SU-DHL-6 (cell line): ENCODE measurements at regions not wholly inside any gene's neighbourhood (a gene's known extent, or its start where the extent isn't known, plus 50 kb on each side); places are given as distances from the start of the nearest gene placed in this dataset.

Experiments used
- H2AFZ ChIP-seq: fragments of 200-600 bp; sonication (generic); 2 replicates; pipeline ENCODE4 v1.6.1; 2014; ENCODE audit warnings: low read depth, mild to moderate bottlenecking, moderate library complexity, mixed read lengths, antibody characterized with exemption, low read length; ENCODE audit not compliant: severe bottlenecking
- H3F3A ChIP-seq: fragments of 200-600 bp; shearing (Covaris generic); 2 replicates; pipeline ENCODE4 v1.6.0; 2016; ENCODE audit warnings: antibody characterized with exemption, mild to moderate bottlenecking; ENCODE audit not compliant: insufficient read depth
- H3K27ac ChIP-seq: fragments of 200-600 bp; sonication (generic); 2 replicates; pipeline ENCODE4 v1.5.1; 2016; ENCODE audit warnings: low read depth, mild to moderate bottlenecking, low read length, moderate library complexity, mixed read lengths
- H3K27me3 ChIP-seq: fragments of 200-600 bp; sonication (generic), shearing (Covaris generic); 2 replicates; pipeline ENCODE4 v1.6.0; 2014; ENCODE audit warnings: mild to moderate bottlenecking, low read length
- H3K36me3 ChIP-seq: fragments of 200-600 bp; sonication (generic); 2 replicates; pipeline ENCODE4 v1.6.1; 2014; ENCODE audit warnings: mild to moderate bottlenecking, low read length, mixed read lengths
- H3K4me2 ChIP-seq: fragments of 300-600, 200-600 bp; shearing (Covaris generic), sonication (generic); 2 replicates; pipeline ENCODE4 v1.6.0; 2014; ENCODE audit warnings: low read length, low read depth, mild to moderate bottlenecking; ENCODE audit not compliant: poor library complexity, severe bottlenecking
- H3K4me3 ChIP-seq: fragments of 200-600 bp; sonication (generic); 2 replicates; pipeline ENCODE4 v1.5.1; 2014; ENCODE audit warnings: antibody characterized with exemption, low read length, mild to moderate bottlenecking, mixed read lengths; ENCODE audit not compliant: insufficient read depth, poor library complexity, severe bottlenecking
- H3K79me2 ChIP-seq: fragments of 200-600 bp; sonication (generic); 2 replicates; pipeline ENCODE4 v1.6.1; 2014; ENCODE audit warnings: mild to moderate bottlenecking, low read length, moderate library complexity; ENCODE audit not compliant: insufficient read depth
- H3K9ac ChIP-seq: fragments of 200-600 bp; sonication (generic); 2 replicates; pipeline ENCODE4 v1.7.0; 2014; ENCODE audit warnings: mild to moderate bottlenecking, low read length
- H3K9me2 ChIP-seq: fragments of 200-600 bp; sonication (generic); replicated peaks from 2 replicates; pipeline ENCODE4 v1.6.1; 2014; ENCODE audit warnings: low read length; ENCODE audit not compliant: insufficient read depth
- H3K9me3 ChIP-seq: fragments of 200-600 bp; sonication (generic); 2 replicates; pipeline ENCODE4 v1.6.1; 2014; ENCODE audit warnings: low read length, mixed read lengths; ENCODE audit not compliant: insufficient read depth
- H4K20me1 ChIP-seq: fragments of 200-600 bp; sonication (generic); 2 replicates; pipeline ENCODE4 v1.6.1; 2014; ENCODE audit warnings: low read depth, mild to moderate bottlenecking, antibody characterized with exemption, low read length, moderate library complexity, mixed read lengths
- CTCF ChIP-seq: fragments of 200-600 bp; sonication (generic); IDR thresholded peaks from one replicate; pipeline ENCODE4 v1.5.1; 2017; ENCODE audit warnings: antibody characterized with exemption, mild to moderate bottlenecking, low read length, moderate library complexity; ENCODE audit not compliant: insufficient read depth, poor library complexity, severe bottlenecking
- EZH2phosphoT487 ChIP-seq: fragments of 200-600 bp; sonication (generic), shearing (Covaris generic); conservative IDR thresholded peaks from 2 replicates; pipeline ENCODE4 v1.6.1; 2018; ENCODE audit warnings: mild to moderate bottlenecking, antibody characterized with exemption, low read length, moderate library complexity, mixed read lengths

- Histone ChIP-seq H3K27me3 (no peaks in the 10 kb centered on the region), H2AFZ (no peak overlapping the region), H3K4me2 (no peak overlapping the region), H3F3A (no peaks in the 10 kb centered on the region), H3K9me3 (no peaks in the 10 kb centered on the region), H3K36me3 (no peaks in the 10 kb centered on the region), H3K79me2 (no peaks in the 10 kb centered on the region), H3K4me3 (no peak overlapping the region), H3K9ac (no peak overlapping the region), H3K9me2 (no peaks in the 10 kb centered on the region), H4K20me1 (no peaks in the 10 kb centered on the region), H3K27ac (no peak overlapping the region)
- TF ChIP-seq CTCF (no peak), EZH2phosphoT487 (no peak)
These were observed 129.6 kb upstream of the LMCD1 start for GRCh38 chr3:8371960-8372463.

- Histone ChIP-seq H3K4me2 (no peak overlapping the region), H3K9me2 (no peaks in the 10 kb centered on the region), H3K36me3 (no peaks in the 10 kb centered on the region), H3K4me3 (no peak overlapping the region), H4K20me1 (no peaks in the 10 kb centered on the region), H3K9me3 (no peaks in the 10 kb centered on the region), H3F3A (no peaks in the 10 kb centered on the region), H3K27me3 (no peaks in the 10 kb centered on the region), H3K9ac (no peak overlapping the region), H3K79me2 (no peaks in the 10 kb centered on the region), H2AFZ (no peak overlapping the region), H3K27ac (no peak overlapping the region)
- TF ChIP-seq EZH2phosphoT487, result no peak
- TF ChIP-seq CTCF, result no peak
These were observed 120.5 kb upstream of the LMCD1 start for GRCh38 chr3:8380904-8381704.

GRCh38 chr3:8385848-8386620, 115.6 kb upstream of the LMCD1 start:
- Histone ChIP-seq H3K79me2 (no peaks in the 10 kb centered on the region), H3K27ac (no peak overlapping the region), H3K9me2 (no peaks in the 10 kb centered on the region), H3F3A (no peaks in the 10 kb centered on the region), H3K4me2 (no peak overlapping the region), H3K27me3 (no peaks in the 10 kb centered on the region), H3K4me3 (no peak overlapping the region), H3K9me3 (no peaks in the 10 kb centered on the region), H4K20me1 (no peaks in the 10 kb centered on the region), H2AFZ (no peak overlapping the region), H3K9ac (no peak overlapping the region), H3K36me3 (no peaks in the 10 kb centered on the region)
- TF ChIP-seq CTCF (no peak), EZH2phosphoT487 (no peak)
